T-helper 2 cell (primary cell): ENCODE measurements at regions not wholly inside any gene's neighbourhood (a gene's known extent, or its start where the extent isn't known, plus 50 kb on each side); places are given as distances from the start of the nearest gene placed in this dataset.

ENCODE experiments used
- DNase-seq, 5 experiments: peaks; one replicate each; pipeline versions ENCODE4 v3.0.0 to v3.0.0-alpha.2; 2012 to 2022

DNA sequence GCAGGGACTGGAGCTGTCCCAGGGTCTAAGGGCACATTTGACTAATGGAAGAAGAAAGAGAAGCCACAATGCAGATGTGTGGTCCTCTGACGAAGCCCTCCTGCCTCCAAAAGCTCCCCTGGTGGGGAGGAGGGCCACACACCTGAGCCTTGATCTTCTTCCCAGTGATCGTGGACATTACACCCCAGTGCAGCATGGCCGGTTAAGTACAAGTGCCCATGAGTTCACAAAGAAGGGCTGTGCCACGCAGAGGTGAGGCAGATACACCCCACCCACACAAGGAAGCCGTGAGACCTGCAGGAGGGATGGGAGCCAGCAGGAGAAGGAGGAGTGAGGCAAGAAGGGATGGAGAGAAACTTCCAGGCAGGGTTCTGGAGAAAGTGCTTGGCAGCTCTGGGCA lies 199.0 kb upstream of the MVB12B start:
- no peak for DNase-seq

- no peak for DNase-seq
Measured at GRCh38 chr9:126128494-126129142, 198.0 kb upstream of the MVB12B start.

DNA sequence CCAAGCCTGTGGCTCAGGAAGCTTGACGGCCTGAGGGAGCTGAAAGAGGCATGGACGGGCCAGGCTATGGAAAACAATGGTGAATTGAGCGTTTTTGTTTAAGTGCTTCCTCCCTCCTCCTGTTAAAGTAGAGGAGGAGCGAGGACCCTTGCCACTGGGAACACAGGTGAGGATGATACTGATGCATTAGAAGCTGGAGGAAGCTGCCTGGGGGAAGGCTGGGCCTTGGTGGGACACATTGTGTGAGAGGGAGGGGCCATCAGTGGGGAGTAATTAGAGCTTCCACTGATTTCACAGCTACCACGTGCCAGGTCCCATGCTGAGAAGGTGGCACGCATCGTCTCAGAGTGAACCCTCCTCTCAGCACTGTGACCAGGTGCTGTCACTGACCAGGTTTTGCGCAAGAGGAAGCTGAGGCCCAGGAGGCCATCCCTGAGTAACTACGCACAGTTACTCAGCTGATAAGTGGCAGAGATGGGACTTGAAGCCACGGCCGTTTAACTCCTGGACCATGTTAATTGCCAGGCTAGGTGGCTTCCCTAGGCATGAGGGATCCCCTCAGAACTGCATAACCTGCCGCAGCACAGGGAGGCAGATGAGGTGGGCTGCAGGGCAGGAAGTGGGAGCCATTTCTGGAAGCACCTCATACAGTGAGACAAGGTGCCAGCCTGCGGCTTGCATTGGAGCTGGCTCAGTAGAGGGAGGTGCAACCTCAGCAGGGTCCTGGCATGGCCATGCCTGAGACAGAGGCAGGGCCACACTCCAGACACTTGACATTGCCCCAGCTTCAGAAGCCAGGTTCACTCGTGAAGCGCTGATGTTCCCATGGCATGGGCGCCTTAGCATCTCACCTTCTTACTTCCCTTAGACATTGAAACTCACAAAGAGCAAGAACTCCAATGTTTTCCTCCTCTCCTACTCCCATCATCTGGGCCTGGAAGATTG lies 195.3 kb upstream of the MVB12B start:
- DNase-seq: no peak

GRCh38 chr9:126132746-126133145 lies 193.9 kb upstream of the MVB12B start:
- DNase-seq: no peak

GRCh38 chr9:126144196-126144595 lies 182.4 kb upstream of the MVB12B start:
- no peak for DNase-seq

GRCh38 chr9:126144603-126145456 lies 181.8 kb upstream of the MVB12B start:
- DNase-seq: no peak

- no peak for DNase-seq
Measured at GRCh38 chr9:126145887-126146253, 180.8 kb upstream of the MVB12B start.

DNA sequence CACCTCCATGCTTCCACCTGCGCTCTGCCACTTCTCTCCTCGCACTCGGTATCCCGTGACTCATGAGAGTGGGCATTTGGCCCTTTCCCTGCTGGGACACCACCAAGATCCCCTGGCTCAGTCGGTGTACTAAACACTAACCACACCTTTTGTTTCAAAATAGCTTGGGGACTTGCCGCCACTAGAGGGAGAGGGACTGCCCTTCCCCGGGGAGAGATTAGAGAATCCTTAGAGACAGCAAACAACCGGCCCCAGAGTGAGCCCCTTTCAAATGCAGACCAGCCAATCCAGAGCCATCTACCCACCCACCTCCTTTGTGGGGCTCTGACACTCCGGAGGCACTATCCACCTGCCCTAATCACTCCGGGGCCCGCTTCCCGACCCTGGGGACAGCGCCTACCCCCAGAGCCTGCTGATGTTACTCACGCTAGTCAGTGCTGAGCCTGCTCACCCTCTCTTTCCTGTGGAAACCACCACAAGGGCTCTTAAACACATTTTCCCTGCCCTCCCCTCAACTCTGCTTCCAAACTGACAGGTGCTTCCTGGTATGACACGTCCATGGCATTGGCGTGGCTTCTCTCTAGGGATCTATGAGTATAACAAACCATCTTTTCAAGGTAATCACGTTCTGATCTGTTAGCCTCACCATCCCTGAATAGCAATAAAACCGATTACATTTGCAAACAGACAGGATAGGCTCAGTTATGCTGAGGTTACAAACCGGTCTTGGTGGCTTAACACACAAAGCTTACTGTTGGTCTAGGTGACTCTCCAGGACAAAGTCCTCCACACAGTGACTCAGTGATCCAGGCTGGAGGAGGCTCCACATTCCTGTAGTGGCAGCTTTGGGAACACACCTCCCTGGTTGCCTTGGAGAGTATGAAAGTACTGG lies 180.1 kb upstream of the MVB12B start:
- DNase-seq: peak in 1 of 5 experiments; percentile 21

DNA sequence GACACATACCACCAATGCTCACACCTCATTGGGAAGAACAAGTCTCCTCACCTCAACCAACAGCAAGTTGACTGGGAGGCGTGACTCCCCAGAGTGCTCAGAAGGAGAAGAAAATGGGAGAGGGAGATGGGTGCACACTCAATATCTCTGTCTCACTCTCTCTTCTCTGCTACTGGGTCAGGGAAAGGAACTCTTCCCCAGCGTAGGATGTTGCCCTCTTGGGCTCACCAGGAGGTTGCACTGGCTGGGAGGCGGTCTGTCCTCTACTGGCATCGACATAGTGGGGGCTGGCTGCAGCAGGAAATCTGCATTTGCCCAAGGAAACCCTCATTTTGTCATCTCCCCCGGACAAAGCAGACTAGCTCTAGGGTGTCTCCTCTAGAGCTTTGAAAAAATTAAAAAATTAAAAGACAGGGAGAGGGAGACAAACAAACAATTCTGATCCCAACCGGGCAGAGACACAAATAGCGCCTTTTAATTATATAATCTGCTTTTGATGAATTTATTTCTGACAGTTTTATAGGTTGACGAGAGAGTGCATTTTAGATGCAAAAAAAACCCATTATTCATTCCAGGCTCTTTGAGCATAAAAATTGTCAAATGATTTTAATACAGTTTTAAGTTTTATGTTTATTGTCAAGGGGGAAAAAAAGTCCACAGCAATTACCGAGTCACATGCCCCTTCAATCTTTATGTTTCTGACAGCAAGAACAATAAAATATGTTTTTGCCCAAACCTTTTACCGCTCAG lies 179.3 kb upstream of the MVB12B start:
- no peak for DNase-seq

GRCh38 chr9:126147936-126148870 lies 178.4 kb upstream of the MVB12B start:
- DNase-seq: no peak

GRCh38 chr9:126148994-126149393 lies 177.6 kb upstream of the MVB12B start:
- DNase-seq: no peak

GRCh38 chr9:126149661-126150060 lies 177.0 kb upstream of the MVB12B start:
- DNase-seq: no peak

DNA sequence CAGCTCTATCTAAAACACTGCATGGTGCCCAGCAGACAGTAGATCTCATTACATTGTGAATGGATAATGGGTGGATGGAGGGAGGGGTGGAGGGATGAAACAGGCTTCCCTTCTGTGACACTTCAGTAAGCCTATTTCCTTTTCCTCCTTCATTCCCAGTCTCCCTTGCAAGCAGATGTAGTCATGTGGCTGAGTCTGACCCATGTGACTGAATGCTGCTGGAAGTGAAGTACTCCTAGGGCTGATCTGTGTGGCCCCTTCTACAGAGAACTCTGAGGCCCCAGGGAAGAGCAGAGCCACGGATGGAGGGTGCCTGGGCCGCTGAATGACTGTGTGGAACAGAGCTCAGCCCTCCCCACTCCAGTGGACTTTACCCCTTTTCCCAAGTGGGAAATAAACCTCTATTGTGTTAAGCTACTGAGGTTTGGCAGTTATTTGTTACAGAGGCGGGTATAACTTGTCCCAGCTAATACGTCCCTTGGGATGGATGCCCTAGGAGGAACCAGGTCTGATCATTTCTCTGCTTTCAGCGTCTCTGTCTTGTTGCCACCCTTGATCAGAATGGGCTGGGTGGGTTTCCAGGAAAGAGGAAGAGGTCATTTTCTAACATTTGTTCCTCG lies 176.1 kb upstream of the MVB12B start:
- DNase-seq: no peak

DNA sequence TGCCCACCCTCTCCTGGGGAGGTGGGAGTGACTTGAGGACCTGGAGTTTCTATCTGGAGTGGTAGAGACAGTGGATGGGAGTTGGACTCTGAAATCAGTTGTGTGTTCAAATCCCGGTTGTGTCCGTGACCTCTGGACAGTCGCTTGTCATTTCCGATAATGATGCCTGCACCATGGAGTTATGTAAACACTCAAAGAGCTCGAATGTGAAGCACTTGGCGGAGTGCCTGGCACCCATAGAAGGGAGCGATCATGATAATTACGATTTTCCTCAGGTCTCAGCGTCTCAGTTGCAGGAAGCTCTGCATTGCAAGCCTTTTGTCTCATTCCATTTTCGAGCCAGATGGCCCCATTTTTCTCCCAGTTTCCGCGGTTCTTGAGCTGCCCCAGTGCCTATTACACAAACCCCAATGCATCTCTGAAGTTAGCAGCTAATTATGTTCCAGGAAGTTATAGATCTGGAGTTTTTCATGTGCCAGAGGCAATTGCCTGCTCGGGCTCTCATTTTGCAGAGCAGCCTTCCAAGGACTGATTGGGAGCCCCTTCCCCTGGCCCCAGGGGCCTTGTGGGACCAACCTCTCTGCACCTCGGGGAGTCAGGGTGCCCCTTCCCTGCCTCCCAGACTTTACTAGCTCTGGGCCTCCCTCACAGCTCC lies 175.5 kb upstream of the MVB12B start:
- no peak for DNase-seq

DNA sequence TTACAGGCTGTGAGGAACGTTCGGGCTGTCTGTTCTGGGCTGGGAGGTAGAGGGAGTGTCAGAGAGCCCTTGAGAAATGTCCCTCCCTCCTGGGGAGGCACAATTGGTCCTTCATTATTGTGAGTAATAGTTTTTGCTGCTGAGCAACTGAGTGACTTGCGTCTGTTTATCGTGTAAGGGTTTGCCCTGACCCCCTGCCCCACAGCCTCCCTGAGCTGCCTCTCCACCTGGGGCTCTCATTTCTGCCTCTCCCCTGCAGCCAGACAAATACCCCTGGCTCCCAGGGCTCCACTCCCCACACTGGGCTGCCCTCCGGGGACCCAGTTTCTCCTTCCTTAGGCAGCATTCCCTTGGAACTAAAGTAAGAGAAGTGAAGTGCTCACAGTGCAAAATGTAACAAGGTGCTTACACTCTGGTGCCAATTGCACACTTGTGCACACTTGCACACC lies 174.9 kb upstream of the MVB12B start:
- DNase-seq: no peak

GRCh38 chr9:126152622-126153362 lies 173.8 kb upstream of the MVB12B start:
- no peak for DNase-seq

- no peak for DNase-seq
Measured at GRCh38 chr9:126153382-126153781, 173.2 kb upstream of the MVB12B start.

DNA sequence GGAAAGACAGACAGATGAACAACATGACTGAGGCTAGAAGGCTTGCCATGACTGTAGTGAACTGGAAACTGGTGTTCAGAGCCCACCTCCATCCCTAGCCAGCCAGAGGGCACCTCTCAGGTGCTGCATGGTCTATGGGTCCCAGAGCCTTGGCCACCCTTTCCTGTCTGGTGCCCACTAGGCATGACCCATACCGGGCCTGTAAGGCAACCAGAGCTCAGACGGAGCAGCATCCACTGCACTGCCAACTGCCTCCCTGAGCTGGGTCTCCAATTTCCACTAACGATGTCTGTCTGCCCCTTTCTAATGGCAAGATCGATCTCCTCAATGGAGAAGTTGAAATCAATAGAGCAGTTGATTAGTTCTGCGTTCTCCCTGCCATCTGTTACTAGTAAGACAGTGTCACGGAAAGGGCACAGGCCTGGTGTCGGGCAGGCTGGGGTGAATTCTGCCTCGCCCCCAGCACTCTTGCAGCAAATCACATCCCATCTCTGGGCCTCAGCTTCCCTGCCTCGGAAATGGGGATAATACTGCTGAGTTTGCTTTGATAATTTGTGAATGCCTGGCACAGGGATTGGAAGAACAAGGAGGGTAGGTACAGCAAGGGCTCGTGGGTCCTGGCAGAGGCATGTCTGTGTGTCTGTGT lies 172.3 kb upstream of the MVB12B start:
- DNase-seq: no peak
